GM21723 (cell line): ENCODE measurements at regions not wholly inside any gene's neighbourhood (a gene's known extent, or its start where the extent isn't known, plus 50 kb on each side); places are given as distances from the start of the nearest gene placed in this dataset.
"Not testable (repeated sequence)": the region's sequence is repeated elsewhere in the genome, so short reads cannot be mapped to it uniquely, and the experiment has no call there.

Source experiments
- ATAC-seq: cut with Tn5 transposase; IDR thresholded peaks from one replicate; pipeline ENCODE4 v1.9.1; 2021; ENCODE audit warnings: mild to moderate bottlenecking, moderate library complexity; ENCODE audit not compliant: unreplicated experiment

DNA sequence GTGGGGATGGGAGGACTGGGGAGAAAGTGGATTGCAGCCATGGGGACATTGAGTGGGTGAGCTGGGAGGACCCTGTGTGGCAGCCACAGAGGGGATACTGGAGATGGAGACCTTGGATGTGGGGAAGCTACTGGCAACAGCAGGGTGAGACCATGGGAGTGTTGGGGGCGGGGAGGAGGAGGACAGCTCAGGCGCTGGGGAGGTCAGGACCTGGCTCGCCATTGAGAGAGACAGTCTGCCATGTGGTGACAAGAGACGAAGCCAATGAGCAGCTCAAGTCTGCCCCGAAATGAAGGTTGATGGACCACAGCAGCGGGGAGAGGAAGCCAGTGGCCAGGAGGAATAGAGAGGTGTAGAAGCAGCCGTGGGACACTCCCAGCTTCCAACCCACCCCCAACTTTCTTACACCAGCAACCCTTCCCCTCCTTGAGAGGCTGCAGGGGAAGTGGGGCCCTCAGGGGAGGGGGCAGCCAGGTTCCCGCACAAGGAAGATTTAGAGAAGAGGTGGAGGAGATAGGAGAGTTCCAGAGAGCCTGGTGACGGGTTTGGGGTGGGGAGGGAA is 118.1 kb downstream of the ASB7 start:
- no peak for ATAC-seq

DNA sequence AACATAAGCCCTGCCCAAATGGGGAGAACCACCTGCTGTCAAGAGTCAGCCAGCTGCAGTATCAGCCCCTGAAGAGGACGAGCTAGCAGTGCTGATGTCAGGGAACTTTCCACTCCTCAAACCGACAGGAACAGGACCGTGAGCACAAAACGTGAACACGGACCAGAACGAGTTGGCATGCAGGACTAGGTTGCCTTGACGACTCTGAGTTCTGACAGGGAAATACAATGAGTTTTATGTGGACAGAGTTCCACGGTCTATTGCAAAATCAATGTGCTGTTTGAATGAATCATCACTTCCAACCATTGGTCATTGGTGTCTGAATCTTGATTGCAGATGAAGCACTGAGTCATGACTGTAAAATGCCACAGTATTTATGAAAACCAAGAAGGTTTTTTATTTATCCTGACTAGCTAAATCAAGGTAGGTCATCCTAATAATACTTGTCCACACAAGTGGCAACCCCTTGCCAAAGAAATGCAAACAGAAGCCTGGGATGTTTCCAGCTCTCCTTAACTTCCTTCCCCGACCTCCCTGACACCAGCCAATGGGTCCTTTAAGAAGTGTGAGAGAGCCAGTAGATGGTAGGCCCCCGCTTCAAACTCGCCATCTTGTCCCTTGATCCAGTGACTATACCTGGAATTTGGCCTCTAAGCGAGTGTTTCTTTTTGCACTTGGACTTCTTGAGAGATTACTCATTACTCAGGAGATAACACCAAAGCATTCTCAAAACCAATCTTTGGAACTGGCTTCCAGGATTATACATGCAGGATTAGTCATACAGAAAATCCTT is 119.6 kb downstream of the ASB7 start:
- no peak for ATAC-seq

DNA sequence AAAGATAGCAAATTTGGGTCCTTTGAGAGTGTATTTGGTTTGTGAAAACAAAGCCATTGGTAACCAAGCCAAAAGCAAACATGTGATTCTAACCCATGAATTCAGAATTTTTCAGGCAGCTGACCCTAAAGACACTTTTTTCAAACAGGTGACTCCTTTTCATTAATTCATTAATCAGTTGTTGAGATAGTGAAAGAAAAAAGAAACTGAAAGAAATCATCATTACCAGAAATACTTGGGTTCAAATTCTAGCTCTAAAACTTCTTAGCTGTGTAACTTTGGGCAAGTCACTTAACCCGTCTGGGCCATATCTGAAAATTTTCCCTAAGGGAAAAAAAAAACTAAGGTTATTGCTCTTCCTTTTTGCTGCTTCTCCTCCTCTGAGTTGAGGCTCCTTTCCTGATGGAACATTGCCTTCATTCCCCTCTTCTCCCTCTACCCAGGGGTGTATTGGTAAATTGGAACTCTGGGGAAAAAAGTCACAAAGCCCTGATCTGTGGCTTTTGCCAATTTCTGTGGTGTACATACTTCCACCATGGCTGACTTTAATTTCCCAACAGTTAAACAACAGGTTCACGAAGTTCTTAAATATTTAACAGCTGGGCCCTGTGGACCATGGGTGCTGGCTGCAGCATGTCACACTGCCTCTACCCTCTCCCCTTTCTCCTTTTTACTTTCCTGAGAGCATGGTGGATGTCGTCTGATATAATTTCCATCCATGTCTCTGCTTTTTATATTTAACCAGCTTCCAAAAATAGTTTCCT is 120.3 kb downstream of the ASB7 start:
- no peak for ATAC-seq

DNA sequence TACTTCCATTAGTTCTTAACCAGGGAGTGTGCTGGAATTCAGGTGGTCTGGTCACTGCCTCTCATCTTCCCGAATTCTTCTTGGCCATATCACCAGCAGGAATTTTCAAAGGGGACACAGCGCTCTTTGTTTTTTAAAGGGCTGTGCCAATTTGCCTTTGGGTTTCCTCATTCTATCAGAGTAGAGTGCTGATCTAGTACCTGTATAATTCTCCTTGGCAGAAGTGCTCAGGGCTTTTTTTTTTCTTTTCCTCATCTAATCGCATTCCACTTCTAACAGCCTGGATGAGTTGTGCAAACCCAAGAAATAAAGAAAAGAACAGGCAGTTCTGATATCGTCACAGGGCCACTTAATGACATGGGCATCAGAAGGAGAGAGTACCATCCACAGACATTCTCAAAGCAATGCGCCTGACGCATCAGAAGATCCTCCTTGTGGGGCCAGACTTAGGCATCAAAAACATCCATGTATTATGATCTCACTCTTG is 121.0 kb downstream of the ASB7 start:
- no peak for ATAC-seq

DNA sequence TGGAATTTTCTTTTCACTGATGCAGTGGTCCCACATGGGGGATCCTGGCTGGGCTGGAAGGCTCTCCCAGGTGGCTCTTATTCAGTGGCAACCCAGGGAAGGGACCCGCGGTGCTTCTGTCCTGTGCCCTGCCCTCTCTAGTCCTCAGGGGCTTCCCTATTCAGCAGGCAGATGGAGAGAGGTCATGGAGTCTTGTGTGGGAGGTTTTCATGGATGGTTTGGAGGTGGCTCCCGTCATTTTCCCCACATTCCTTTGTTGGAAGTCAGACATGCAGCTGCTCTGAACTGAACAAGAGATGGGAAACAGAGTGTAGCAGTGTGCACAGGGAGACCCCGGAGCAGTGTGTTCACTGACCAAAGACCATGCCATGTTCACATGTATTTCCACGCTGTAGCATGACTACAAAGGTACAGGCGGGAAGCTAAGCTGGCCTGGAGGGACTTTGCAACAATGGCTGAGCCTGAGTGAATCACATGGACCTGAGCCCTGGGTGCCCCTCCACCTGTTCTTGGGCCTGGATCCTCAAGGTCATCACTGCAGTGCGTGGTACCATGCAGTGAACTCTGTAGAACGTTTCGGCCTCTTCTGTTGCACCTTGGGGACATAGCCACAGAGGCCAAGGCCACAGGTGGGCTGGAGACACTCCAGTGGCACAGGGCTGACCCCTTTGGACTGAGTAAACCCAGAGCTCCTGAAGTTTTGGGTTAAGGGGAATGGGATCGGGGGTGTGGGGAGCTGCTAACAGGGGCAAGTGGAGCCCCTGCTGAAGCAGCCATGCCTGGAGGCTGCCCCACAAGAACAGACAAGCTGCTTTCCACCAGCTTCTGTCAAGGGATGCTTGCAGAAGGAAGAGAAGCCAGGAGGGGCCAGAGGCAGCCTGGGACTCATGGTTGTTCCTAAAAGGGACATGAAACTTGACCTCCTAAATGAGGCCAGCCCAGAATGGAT is 123.0 kb downstream of the ASB7 start:
- no peak for ATAC-seq

DNA sequence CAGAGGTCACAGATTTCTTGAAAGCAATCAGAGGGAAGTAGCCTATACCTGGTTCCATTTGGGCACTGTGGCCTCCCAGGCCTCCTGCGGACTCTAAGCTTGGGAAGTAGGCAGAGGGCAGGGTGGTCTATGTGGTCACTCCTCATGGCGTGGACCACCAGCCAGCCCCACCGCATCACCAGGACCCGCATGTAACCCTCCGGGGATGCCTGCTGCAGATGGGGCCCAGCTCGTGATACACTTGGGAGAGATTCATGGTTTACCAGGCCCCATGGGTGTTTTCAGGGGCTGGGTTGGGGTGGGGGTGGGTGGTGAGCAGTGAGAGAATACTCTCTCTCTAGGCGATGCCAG is 123.7 kb downstream of the ASB7 start:
- ATAC-seq: no peak

DNA sequence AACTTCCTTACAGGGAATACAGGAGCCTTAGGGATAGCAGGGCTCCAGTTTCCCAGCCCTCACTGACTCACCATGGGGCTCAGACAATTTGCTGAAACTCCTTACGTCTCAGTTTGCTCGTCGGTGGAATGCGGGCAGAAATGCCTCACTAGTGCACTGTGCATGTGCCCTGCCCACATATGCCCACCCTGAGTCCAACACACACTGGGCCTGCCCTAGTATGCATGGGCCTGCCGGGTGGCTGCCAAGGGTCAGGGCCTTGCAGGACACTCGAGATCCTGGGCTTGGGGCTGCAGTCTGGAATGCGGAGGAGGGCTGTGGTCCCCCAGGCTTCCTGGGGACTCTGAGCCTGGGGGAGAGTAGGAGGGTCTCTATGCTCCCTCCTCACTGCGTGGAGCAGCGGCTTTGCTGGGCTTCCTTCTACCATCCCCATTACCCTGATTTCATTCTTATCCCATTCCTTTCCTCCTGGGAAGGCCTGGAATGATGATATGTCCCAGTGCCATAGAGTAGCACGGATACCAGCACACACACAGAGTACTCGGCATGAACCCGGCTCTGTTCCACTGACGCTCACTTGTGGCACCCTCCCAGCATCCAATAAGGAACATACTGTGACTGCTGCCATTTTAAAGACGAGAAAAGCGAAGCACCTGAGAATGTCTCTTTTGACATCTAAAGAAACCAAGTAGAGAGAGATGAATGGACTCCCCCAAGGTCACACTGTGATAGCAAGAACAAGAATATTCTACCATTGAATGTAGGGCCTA is 124.2 kb downstream of the ASB7 start:
- ATAC-seq: no peak

DNA sequence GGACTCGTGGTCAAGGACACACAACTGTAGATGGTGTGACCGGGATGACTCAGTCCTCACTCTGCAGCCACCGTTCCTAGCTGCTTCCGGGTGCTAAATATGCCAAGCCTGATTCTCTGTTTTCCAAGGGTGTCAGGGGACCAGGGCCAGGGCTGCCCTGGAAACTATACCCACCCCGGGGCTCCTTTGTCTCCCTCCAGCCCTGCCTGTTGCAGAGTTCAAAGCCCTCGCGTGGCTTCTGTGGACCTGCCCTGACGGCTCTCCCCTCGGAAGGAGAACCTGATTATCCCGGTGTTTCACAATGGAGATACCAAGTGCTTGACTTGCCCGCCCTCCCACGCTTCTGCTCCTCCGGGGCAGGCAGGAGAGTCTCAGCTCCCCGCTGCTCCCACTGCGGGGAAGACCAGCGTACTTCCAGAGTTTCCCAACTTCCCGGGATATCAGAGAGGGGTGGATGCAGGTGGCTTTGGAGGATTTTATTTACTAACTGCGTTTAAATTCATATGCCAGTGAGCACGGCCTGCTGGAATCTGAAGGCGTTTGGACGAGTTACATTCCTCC is 125.0 kb downstream of the ASB7 start:
- no peak for ATAC-seq

DNA sequence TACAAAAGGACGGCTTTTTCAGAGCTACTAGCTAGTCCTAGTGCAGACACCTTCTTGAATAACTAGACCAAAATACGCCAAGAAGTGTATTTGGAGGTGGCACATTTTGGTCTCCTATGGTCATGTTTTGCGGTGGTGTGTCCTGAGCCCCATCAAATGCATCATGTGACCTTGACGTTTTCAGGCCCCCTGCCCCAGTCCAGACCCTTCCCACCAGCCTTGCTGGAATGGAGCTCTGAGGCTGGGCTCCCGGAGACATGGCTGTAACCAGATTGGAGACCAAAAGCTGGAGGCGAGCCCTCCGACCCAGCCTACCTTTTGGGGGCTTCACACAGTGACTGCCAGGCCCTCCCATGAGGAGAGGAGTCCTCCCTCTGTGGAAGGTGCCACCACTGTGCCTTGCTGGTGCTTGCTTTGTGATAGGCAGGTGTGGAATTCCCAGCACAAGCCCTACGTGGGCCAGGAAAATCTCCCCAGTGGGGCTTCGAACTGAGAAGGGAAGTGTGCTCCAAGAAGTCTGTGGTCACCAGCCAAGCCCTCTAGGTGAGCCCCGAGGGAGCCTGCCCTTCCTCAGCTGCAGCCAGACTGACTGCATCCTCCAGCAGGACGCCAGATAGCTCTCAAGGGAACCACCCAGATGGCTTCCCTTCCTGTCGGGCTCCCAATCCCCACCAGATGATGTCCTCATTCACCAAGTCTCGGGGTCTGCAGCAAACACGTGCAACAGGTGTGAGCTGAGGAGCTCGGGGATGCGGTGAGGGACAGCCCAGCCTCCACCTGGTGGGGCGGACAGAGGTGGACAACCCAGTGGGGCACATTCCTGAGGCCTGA is 126.2 kb downstream of the ASB7 start:
- no peak for ATAC-seq

DNA sequence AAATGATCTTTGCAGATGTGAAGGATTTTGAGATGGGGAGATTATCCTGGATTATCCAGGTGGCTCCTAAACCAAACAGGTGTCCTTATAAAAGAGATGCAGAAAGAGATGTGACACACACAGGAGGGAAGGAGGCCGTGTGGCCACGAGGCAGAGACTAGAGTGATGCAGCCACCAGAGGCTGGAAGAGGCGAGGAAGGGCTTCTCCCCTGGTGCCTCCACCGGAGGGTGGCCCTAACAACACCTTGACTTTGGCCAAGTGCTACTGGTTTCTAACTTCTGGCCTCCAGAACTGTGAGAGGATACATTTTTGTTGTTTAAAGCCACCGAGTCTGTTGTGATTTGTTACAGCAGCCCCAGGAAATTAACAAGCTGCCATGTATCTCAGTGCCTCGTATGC is 127.1 kb downstream of the ASB7 start:
- ATAC-seq: no peak

DNA sequence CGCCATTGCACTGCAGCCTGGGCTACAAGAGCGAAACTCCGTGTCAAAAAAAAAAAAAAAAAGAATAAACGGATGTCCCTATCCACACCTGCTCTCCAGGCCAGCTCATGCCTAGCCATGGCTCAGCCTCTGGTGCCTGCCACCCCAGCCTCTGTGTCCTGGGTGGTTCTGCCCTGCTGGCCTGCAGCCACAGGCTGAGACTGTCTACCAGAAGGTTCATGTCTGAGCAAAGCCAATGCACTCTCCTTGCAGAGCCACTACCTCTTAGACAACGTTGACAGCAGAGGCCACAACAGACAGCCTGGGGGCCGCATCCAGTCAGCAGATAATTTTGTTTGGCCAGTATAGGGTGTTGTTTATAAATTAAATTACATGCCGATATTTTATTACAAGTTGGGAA is 127.7 kb downstream of the ASB7 start:
- ATAC-seq: no peak

DNA sequence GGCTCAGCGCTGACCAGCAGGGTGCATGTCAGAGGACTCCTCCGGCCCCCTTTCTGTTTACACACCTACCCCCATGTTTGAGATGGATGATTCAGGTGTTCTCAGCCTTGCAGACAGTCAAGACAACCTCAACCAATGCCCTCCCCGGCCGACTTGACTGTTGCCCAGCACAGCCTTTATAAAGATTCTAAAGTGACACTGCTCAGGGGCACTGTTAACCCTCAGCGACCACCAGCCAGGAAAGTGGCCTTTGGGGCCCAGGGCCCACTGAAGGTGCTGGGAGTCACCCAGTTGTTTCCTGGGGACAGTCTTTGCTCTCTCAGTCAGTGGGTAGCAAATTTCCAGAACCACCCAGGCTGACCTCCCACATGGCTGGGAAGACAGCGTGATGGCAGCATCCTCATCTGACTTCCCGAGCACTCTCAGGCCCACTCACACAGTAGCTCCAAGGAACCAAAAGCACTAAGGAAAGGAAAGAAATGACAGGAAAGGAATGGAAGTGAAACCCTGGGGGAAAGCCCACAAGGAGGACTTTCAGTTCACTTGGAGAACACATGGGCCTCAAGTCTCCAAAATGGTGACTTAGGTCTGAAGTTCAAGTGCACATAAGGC is 128.4 kb downstream of the ASB7 start:
- no peak for ATAC-seq

DNA sequence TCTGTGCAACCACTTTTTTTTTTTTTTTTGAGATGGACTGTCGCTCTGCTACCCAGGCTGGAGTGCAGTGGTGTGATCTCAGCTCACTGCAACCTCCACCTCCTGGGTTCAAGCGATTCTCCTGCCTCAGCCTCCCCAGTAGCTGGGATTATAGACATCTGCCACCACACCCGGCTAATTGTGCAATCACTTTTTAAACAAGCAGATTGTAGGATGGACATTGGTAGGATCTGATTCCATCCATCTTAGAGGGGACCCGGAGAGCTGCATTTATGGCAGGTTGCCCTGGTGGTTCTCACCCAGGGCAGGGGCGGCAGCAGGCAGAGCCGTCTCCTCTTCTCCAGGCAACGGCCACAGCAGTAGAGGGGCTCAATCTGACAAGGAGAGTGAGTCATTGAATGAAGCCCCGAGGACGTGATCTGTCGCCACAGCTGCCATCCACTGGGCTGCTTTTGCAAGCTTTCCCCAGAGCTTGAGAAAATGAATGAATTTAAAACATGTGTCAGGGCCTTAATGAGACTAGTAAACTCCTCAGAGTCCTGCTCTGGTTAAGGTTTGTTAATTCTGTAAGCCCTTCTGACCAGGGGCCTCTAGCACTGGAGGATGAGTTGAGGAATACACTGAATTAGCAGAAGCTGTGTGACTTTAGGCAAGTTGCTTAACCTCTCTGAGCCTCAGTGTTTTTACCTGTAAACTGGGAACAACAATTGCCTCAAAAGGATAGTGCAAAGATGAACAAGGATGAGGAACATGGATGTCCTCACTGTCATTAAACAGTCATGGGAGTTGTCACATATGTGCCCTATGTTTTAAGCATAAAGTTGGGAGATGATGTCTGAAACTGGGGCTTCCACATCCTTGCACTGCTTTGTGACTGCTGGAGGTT is 129.1 kb downstream of the ASB7 start:
- no peak for ATAC-seq

DNA sequence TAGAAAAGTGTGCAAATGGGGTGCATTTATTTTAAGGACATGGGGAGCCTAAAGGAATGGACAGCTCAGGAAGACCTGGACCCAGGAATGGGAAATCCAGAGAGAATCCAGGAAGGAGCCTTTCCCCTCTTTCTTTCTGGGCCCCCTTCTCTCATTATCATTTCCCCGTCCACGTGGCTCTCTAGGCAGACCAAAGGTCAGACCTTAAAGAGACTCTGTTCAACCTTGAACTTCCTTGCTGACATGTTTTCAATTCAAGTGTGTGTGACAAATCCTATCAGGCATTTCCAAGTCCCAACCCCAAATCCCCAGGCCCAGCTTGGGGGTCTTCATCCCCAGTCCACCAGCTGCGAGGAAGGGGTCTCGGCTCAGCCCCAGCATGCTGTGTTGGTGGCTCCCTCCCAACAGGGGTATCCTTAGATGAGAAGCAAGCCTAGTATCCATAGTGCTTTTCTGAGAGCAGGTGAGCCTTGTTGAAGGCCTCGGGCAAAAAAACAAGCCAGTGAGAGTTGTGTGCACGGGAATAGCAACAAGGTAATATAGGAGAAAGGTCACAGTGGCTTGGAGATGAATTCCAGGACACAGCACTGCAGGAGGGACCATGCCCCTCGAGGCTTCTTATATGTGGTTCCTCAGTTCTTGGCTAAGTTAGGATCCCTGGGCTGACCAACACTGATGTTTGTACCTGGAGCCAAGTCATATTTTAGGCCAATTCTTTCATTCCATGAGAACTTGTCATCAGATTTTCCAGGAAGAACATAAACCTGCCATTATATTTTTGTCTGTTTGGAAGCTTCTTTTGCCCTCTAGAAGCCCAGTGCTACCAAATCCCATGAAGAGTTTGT is 130.0 kb downstream of the ASB7 start:
- ATAC-seq: no peak

DNA sequence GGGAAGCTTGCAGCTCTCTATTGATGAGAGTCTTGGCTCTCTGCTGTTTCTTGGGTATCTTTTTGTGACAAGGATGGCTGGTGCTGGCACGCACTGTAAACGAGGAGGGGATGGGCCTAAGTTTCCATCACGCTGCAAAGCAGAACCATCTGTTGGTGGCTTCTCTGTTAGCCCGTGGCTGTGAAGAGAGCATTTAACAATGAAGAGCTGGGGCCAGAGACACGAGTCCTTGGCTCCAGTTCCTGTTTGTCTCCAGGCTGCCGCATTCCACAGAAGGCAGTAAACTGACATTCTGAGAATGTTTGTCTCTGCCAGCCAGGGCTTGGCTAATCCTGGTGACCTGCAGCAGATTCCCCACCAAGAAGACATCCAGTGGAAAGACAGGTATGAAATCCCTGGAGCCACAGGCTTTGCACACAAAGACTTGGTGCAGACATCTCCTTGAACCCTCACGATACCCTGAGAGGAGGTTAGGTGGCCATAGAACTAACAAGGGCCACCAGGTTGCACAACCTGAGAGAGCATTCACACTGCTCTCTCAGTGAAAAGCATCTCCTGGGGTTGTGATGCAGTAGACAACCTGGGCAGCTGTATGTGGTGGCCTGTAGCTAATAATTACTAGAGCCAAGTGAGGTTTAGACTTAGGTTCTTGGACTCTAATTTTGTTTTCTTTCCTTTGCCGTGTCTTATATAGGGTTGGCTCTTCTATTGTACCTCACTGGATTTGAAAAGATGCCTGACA is 130.9 kb downstream of the ASB7 start:
- ATAC-seq: no peak

DNA sequence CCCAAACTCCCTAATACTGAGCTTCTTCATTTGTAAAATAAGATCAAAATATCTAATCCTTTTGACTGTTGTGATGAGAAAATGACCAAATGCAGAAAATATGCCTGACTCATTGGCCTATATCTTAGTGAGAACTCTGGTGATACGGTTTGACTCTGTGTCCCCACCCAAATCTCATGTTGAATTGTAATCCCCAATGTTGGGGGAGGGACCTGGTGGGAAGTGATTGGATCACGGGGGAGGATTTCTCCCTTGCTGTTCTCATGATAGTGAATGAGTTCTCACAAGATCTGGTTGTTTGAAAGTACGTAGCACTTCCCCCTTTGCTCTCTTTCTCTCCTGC is 131.4 kb downstream of the ASB7 start:
- not testable (repeated sequence) for ATAC-seq
